Liver (tissue), 8 donors: ENCODE measurements at regions not wholly inside any gene's neighbourhood (a gene's known extent, or its start where the extent isn't known, plus 50 kb on each side); places are given as distances from the start of the nearest gene placed in this dataset.

Experiments used
- DNase-seq: peaks from one replicate; pipeline ENCODE4 v3.0.0-alpha.2; 2017; ENCODE audit warnings: low spot score
- H3K27ac ChIP-seq, 2 donors: one replicate each; pipeline ENCODE4 v1.7.0; 2013; ENCODE audit warnings: inconsistent platforms in 2 of 2, low read length in 2 of 2, control low read depth in 1 of 2, low read depth in 1 of 2, mild to moderate bottlenecking in 1 of 2
- H3K27me3 ChIP-seq, 4 donors: one replicate each; pipeline versions ENCODE4 v1.6.1 to v1.7.0; 2013; ENCODE audit warnings: low read length in 3 of 4, inconsistent platforms in 1 of 4, mild to moderate bottlenecking in 1 of 4, moderate library complexity in 1 of 4; ENCODE audit not compliant: control insufficient read depth in 4 of 4, insufficient read depth in 4 of 4
- H3K36me3 ChIP-seq, 4 donors: one replicate each; pipeline versions ENCODE4 v1.6.1 to v1.7.0; 2013; ENCODE audit warnings: low read length in 3 of 4, mild to moderate bottlenecking in 3 of 4, low read depth in 1 of 4, moderate library complexity in 1 of 4; ENCODE audit not compliant: control insufficient read depth in 4 of 4, insufficient read depth in 3 of 4
- H3K4me1 ChIP-seq, 4 donors: one replicate each; pipeline versions ENCODE4 v1.6.1 to v1.7.0; 2013; ENCODE audit warnings: low read length in 3 of 4, mild to moderate bottlenecking in 3 of 4, moderate library complexity in 1 of 4; ENCODE audit not compliant: control insufficient read depth in 4 of 4, insufficient read depth in 4 of 4
- H3K4me3 ChIP-seq, 3 donors: one replicate each; pipeline versions ENCODE4 v1.6.1 to v1.7.0; 2013; ENCODE audit warnings: low read length in 3 of 3, control low read depth in 1 of 3, low read depth in 1 of 3, mild to moderate bottlenecking in 1 of 3
- H3K9ac ChIP-seq, 2 donors: one replicate each; pipeline ENCODE4 v1.7.0; 2013; ENCODE audit warnings: low read length in 2 of 2, mild to moderate bottlenecking in 2 of 2, moderate library complexity in 2 of 2, control low read depth in 1 of 2, low read depth in 1 of 2
- H3K9me3 ChIP-seq, 4 donors: one replicate each; pipeline versions ENCODE4 v1.6.1 to v1.7.0; 2013; ENCODE audit warnings: low read length in 3 of 4; ENCODE audit not compliant: control insufficient read depth in 4 of 4
- EGR1 ChIP-seq, 2 donors: IDR thresholded peaks; 2 replicates each; pipeline ENCODE4 v1.6.1; 2016 to 2018; ENCODE audit warnings: antibody characterized with exemption in 2 of 2, low read depth in 2 of 2
- FOXA1 ChIP-seq: IDR thresholded peaks from 2 replicates; pipeline ENCODE4 v1.6.1; 2016; ENCODE audit warnings: antibody characterized with exemption
- FOXA2 ChIP-seq: IDR thresholded peaks from 2 replicates; pipeline ENCODE4 v1.6.1; 2016; ENCODE audit warnings: antibody characterized with exemption
- GABPA ChIP-seq, 2 donors: IDR thresholded peaks in 1 of 2; conservative IDR thresholded peaks in 1 of 2; 2 replicates each; pipeline ENCODE4 v1.6.1; 2016; ENCODE audit warnings: antibody characterized with exemption in 2 of 2, mild to moderate bottlenecking in 1 of 2, moderate library complexity in 1 of 2
- HNF4A ChIP-seq, 2 donors: conservative IDR thresholded peaks; 2 replicates each; pipeline ENCODE4 v1.6.1; 2016; ENCODE audit warnings: antibody characterized with exemption in 2 of 2, mild to moderate bottlenecking in 2 of 2
- HNF4G ChIP-seq: IDR thresholded peaks from 2 replicates; pipeline ENCODE4 v1.6.1; 2016; ENCODE audit warnings: antibody characterized with exemption
- JUND ChIP-seq, 2 donors: IDR thresholded peaks; 2 replicates each; pipeline ENCODE4 v1.6.1; 2016; ENCODE audit warnings: antibody characterized with exemption in 2 of 2
- MAX ChIP-seq: IDR thresholded peaks from 2 replicates; pipeline ENCODE4 v1.6.1; 2016; ENCODE audit warnings: antibody characterized with exemption
- NR2F2 ChIP-seq: IDR thresholded peaks from 2 replicates; pipeline ENCODE4 v1.6.1; 2016; ENCODE audit warnings: antibody characterized with exemption
- RAD21 ChIP-seq, 2 donors: IDR thresholded peaks; 2 replicates each; pipeline ENCODE4 v1.6.1; 2016; ENCODE audit warnings: antibody characterized with exemption in 2 of 2, mild to moderate bottlenecking in 2 of 2
- RXRA ChIP-seq, 2 donors: IDR thresholded peaks; 2 replicates each; pipeline ENCODE4 v1.6.1; 2017 to 2018; ENCODE audit warnings: antibody characterized with exemption in 2 of 2, mild to moderate bottlenecking in 1 of 2
- SP1 ChIP-seq: IDR thresholded peaks from 2 replicates; pipeline ENCODE4 v1.6.1; 2018; ENCODE audit warnings: antibody characterized with exemption, mild to moderate bottlenecking
- TAF1 ChIP-seq: conservative IDR thresholded peaks from 2 replicates; pipeline ENCODE4 v1.6.1; 2016; ENCODE audit warnings: antibody characterized with exemption, mild to moderate bottlenecking
- YY1 ChIP-seq: IDR thresholded peaks from 2 replicates; pipeline ENCODE4 v1.6.1; 2016; ENCODE audit warnings: antibody characterized with exemption, mild to moderate bottlenecking
- ZBTB33 ChIP-seq: IDR thresholded peaks from 2 replicates; pipeline ENCODE4 v1.6.1; 2016; ENCODE audit warnings: antibody characterized with exemption
- WGBS: extraction: QIAGEN DNeasy Blood & Tissue Kit; methylation state at CpG from one replicate; pipeline ENCODE4 v1.1.7; 2013; 5-methylcytosine and 5-hydroxymethylcytosine counted together
- TF ChIP-seq, protein P1 (sequence below): fragments of 150-350 bp; IDR thresholded peaks from 2 replicates; pipeline ENCODE4 v1.5.1; 2017; ENCODE audit warnings: improper control_type of control experiment, low read depth, low read length; ENCODE audit not compliant: missing input control
- TF ChIP-seq, protein P2 (sequence below): IDR thresholded peaks from 2 replicates; pipeline ENCODE4 v1.6.1; 2016; ENCODE audit warnings: antibody characterized with exemption, mild to moderate bottlenecking
- donor health status: healthy.
- donor health status: healthy.
- donor health status: healthy.
- donor health status: healthy.
- donor health status: healthy.

GRCh38 chrX:74195605-74196004, 108.4 kb upstream of the ZCCHC13 start:
- no peaks in the 10 kb centered on the region for H3K27me3 ChIP-seq
- DNase-seq, result no peak
- no peak overlapping the region for H3K27ac ChIP-seq

DNA sequence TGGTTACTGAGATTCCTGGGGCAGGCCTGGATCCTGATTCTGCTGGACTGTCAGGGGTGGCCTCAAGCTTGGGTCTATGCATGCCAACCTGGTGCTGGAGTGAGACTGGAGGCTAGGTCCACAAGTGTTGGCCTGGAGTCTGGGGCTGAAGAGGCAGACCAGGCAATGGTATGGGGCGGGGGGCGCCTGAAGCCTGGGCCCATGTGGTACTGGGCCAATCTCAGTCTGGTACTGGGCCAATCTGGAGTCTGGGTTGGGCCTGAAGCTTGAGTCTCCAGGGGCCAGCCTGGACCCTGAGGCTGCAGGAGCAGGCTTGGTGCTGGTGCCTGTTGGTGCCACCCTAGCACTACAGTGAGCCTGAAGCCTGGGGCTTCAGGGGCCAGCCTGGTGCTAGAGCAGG, 108.9 kb upstream of the ZCCHC13 start:
- Histone ChIP-seq H3K36me3 (no peaks in the 10 kb centered on the region), H3K27me3 (no peaks in the 10 kb centered on the region), H3K9me3 (peaks cover 0 to 4% (median 0%) of the 10 kb centered on the region in 4 donors), H3K27ac (no peak overlapping the region), H3K4me1 (no peaks in the 10 kb centered on the region), H3K9ac (no peak overlapping the region), H3K4me3 (no peak overlapping the region)
- TF ChIP-seq ZBTB33, result no peak
- no peak for TF ChIP-seq FOXA2
- TF ChIP-seq, protein P1, sequence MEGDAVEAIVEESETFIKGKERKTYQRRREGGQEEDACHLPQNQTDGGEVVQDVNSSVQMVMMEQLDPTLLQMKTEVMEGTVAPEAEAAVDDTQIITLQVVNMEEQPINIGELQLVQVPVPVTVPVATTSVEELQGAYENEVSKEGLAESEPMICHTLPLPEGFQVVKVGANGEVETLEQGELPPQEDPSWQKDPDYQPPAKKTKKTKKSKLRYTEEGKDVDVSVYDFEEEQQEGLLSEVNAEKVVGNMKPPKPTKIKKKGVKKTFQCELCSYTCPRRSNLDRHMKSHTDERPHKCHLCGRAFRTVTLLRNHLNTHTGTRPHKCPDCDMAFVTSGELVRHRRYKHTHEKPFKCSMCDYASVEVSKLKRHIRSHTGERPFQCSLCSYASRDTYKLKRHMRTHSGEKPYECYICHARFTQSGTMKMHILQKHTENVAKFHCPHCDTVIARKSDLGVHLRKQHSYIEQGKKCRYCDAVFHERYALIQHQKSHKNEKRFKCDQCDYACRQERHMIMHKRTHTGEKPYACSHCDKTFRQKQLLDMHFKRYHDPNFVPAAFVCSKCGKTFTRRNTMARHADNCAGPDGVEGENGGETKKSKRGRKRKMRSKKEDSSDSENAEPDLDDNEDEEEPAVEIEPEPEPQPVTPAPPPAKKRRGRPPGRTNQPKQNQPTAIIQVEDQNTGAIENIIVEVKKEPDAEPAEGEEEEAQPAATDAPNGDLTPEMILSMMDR, result no peak
- TF ChIP-seq FOXA1, result no peak
- no peak for TF ChIP-seq RXRA (IDR thresholded peaks at IDR 0.05)
- TF ChIP-seq HNF4A (conservative IDR thresholded peaks at IDR 0.05), result no peak
- TF ChIP-seq TAF1, result no peak
- no peak for TF ChIP-seq EGR1 (IDR thresholded peaks at IDR 0.05; ENCODE audit: low read depth in 2 of 2)
- no peak for TF ChIP-seq YY1
- TF ChIP-seq GABPA (IDR thresholded peaks at IDR 0.05 in 1 of 2, conservative IDR thresholded peaks at IDR 0.05 in 1 of 2), result no peak
- no peak for TF ChIP-seq SP1
- WGBS, result 98% methylated on average over 2 of the region's 2 CpGs
- DNase-seq, result no peak

More at GRCh38 chrX:74195605-74196004, 108.4 kb upstream of the ZCCHC13 start:
- H3K36me3 ChIP-seq, result no peaks in the 10 kb centered on the region
- H3K4me1 ChIP-seq, result no peaks in the 10 kb centered on the region
- TF ChIP-seq FOXA1 (no peak), HNF4G (no peak), RAD21 (IDR thresholded peaks at IDR 0.05) (no peak), MAX (no peak), JUND (IDR thresholded peaks at IDR 0.05) (no peak), SP1 (no peak), FOXA2 (no peak), TAF1 (no peak), RXRA (IDR thresholded peaks at IDR 0.05) (no peak), YY1 (no peak), GABPA (IDR thresholded peaks at IDR 0.05 in 1 of 2, conservative IDR thresholded peaks at IDR 0.05 in 1 of 2) (no peak), EGR1 (IDR thresholded peaks at IDR 0.05; ENCODE audit: low read depth in 2 of 2) (no peak), NR2F2 (no peak)
- TF ChIP-seq, protein P2, sequence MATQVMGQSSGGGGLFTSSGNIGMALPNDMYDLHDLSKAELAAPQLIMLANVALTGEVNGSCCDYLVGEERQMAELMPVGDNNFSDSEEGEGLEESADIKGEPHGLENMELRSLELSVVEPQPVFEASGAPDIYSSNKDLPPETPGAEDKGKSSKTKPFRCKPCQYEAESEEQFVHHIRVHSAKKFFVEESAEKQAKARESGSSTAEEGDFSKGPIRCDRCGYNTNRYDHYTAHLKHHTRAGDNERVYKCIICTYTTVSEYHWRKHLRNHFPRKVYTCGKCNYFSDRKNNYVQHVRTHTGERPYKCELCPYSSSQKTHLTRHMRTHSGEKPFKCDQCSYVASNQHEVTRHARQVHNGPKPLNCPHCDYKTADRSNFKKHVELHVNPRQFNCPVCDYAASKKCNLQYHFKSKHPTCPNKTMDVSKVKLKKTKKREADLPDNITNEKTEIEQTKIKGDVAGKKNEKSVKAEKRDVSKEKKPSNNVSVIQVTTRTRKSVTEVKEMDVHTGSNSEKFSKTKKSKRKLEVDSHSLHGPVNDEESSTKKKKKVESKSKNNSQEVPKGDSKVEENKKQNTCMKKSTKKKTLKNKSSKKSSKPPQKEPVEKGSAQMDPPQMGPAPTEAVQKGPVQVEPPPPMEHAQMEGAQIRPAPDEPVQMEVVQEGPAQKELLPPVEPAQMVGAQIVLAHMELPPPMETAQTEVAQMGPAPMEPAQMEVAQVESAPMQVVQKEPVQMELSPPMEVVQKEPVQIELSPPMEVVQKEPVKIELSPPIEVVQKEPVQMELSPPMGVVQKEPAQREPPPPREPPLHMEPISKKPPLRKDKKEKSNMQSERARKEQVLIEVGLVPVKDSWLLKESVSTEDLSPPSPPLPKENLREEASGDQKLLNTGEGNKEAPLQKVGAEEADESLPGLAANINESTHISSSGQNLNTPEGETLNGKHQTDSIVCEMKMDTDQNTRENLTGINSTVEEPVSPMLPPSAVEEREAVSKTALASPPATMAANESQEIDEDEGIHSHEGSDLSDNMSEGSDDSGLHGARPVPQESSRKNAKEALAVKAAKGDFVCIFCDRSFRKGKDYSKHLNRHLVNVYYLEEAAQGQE, result no peak
- TF ChIP-seq, protein P1, result no peak
- H3K4me3 ChIP-seq, result no peak overlapping the region
- H3K9ac ChIP-seq, result no peak overlapping the region
- H3K9me3 ChIP-seq, result peaks cover 0 to 4% (median 0%) of the 10 kb centered on the region in 4 donors
